Bronchial epithelial cell (primary cell): ENCODE measurements at regions not wholly inside any gene's neighbourhood (a gene's known extent, or its start where the extent isn't known, plus 50 kb on each side); places are given as distances from the start of the nearest gene placed in this dataset.

Experiments
- DNase-seq: peaks from one replicate; pipeline ENCODE4 v3.0.0-alpha.2; 2010; ENCODE audit warnings: low read depth
- FAIRE-seq: peaks from 2 replicates; lab custom pipeline; 2011; peaks lifted over from hg19 to GRCh38; lab: Jason Lieb, UNC
- H3K27me3 ChIP-seq: 2 replicates; pipeline ENCODE4 v1.5.1; 2011; ENCODE audit warnings: low read length; ENCODE audit not compliant: control insufficient read depth, insufficient read depth
- H3K36me3 ChIP-seq: 2 replicates; pipeline ENCODE4 v1.5.1; 2011; ENCODE audit warnings: low read length; ENCODE audit not compliant: control insufficient read depth, insufficient read depth
- H3K4me3 ChIP-seq: 2 replicates; pipeline ENCODE4 v1.5.1; 2011; ENCODE audit warnings: mild to moderate bottlenecking, low read depth, low read length, control low read depth
- CTCF ChIP-seq: IDR thresholded peaks from 2 replicates; pipeline ENCODE4 v1.5.1; 2011; ENCODE audit warnings: mild to moderate bottlenecking, moderate library complexity, low read length, control low read depth, inconsistent platforms; ENCODE audit not compliant: insufficient read depth, severe bottlenecking

DNA sequence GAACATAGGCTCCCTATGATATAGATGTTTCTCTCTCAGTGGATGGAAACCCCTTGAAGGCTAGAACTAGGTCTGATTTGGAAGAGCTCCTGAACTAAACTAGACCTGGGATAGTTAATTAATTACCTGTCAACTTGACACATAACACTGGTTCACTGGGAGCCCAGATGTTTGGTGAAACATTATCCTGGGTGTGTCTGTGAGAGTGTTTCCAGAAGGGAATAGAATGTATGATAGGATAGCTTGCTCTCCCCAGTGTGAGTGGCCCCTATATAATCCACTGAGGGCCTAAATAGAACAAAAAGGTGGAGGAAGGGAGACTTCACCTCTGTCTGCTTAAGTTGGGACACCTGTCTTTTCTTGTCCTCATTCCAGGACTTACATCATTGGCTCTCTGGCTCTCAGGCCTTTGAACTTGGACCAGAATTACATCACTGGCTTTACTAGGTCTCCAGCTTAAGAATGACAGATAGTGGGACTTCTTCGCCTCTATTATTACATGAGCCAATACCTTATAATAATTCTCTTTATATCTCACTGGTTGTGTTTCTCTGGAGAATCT lies 194.1 kb downstream of the KTN1 start:
- no peaks in the 10 kb centered on the region for H3K27me3 ChIP-seq
- DNase-seq (no peak), FAIRE-seq (peak; percentile 77)
- H3K4me3 ChIP-seq = no peak overlapping the region
- no peak for TF ChIP-seq CTCF
- H3K36me3 ChIP-seq = no peaks in the 10 kb centered on the region

DNA sequence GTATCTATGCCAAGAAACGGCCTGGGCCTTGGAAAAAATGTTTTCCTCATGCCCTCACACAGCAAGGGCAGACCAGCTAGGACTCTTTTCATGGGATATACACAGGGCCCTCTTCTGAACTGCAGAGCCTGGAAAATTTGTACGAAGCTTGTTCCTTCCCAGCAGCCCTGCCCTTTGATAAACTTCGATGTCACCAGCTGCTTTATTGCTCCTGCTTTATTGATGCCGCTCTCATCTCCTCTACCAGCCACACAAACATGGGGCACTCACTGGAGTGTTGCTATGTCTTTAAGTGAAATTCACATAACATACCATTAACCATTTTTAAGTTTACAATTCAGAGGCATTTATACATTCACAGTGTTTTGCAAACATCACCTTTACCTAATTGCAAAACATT lies 197.9 kb downstream of the KTN1 start:
- DNase-seq (no peak), FAIRE-seq (no peak)
- no peak for TF ChIP-seq CTCF
- no peaks in the 10 kb centered on the region for H3K27me3 ChIP-seq
- no peak overlapping the region for H3K4me3 ChIP-seq
- H3K36me3 ChIP-seq = no peaks in the 10 kb centered on the region

DNA sequence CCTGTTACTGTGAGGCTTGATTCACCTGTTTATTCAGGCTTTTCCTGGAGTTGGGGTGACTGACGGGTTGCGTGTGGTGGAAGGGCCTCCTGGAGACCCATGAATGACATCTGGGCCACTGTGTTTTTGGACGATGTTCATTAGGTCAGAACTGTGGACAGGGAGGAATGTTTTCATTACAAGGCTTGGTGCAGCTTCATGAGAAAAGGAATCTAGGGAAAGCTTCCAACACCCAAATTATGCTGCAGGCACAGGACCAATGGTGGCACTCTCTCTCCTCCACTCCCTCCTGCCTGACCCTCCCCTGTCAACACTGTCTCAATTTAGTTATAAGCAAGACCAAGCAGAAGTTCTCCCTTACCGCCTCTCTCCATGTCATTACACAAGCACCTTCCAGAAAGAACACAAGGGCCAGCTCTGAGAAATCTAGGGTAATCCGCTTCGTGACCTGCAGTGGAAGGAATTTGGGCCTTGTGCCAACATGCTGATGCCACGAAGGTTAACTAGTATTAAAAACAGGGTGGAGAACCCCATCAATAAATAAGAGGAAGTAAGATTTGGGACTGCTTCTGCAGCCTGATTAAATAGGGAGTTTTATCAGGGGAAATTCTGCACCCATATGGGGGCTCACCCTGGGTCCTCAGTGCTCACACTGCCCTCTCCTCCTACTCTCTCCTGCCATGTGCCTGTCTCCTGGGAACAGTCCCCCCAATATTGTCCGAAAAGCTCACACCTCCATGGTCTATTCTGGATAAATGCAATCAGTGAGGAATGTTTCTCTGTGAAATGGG lies 200.3 kb downstream of the KTN1 start:
- no peak overlapping the region for H3K4me3 ChIP-seq
- FAIRE-seq (no peak), DNase-seq (peak; percentile 83)

DNA sequence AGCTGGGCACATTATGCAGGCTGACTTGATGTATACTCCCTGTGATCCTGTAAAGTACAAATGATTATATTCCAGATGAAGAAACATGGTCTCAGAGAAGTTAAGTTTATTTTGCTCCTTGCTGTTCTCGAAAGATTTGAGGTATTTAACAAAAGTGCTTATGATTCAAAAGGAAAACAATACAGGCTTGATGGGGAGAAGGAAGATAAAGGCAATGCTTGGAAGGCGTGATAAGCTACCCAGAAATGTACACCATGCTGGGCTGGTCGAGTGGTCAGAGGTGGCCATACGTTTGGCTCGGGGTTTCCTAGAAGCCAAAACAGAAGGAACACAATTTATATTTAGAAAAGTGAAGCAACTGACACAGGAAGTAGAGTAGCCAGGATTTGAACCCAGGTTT lies 201.0 kb downstream of the KTN1 start:
- no peak overlapping the region for H3K4me3 ChIP-seq
- no peaks in the 10 kb centered on the region for H3K36me3 ChIP-seq
- no peak for TF ChIP-seq CTCF
- DNase-seq (no peak), FAIRE-seq (no peak)
- H3K27me3 ChIP-seq = no peaks in the 10 kb centered on the region

More for the DNA sequence above, 200.3 kb downstream of the KTN1 start:
- TF ChIP-seq CTCF = no peak
- no peaks in the 10 kb centered on the region for H3K36me3 ChIP-seq
- H3K27me3 ChIP-seq = no peaks in the 10 kb centered on the region

GRCh38 chr14:55782166-55782565 lies 202.2 kb downstream of the KTN1 start:
- no peaks in the 10 kb centered on the region for H3K27me3 ChIP-seq
- no peak for TF ChIP-seq CTCF
- no peak overlapping the region for H3K4me3 ChIP-seq
- FAIRE-seq (no peak), DNase-seq (no peak)
- no peaks in the 10 kb centered on the region for H3K36me3 ChIP-seq

- H3K36me3 ChIP-seq = no peaks in the 10 kb centered on the region
- DNase-seq (no peak), FAIRE-seq (no peak)
- no peak for TF ChIP-seq CTCF
- no peaks in the 10 kb centered on the region for H3K27me3 ChIP-seq
- H3K4me3 ChIP-seq = no peak overlapping the region
Measured at GRCh38 chr14:55789406-55789805, 209.4 kb downstream of the KTN1 start.
